GM12878 (cell line): ENCODE measurements at regions not wholly inside any gene's neighbourhood (a gene's known extent, or its start where the extent isn't known, plus 50 kb on each side); places are given as distances from the start of the nearest gene placed in this dataset.

Experiments
- ATAC-seq: fragments of 200-7000 bp; cut with Tn5 transposase; 3 replicates; pipeline ENCODE4 v1.9.1; 2020; ENCODE audit warnings: mild to moderate bottlenecking, moderate library complexity
- BruUV-seq: library from RNA; stranded (reverse); fragments of 400-500 nt; replicated peaks from 2 replicates; lab custom pipeline; 2021; lab: Mats Ljungman, UMichigan
- CTCF ChIA-PET: fragments of 300-600 bp; sonication (Branson Sonifier 250); formaldehyde crosslinking; extraction: SDS; loops from one replicate; lab custom pipeline; 2021; ENCODE audit warnings: inconsistent platforms; lab: Yijun Ruan, JAX
- POLR2A ChIA-PET: fragments of 350-600 bp; formaldehyde crosslinking; extraction: SDS; loops from one replicate; lab custom pipeline; 2021; ENCODE audit warnings: inconsistent platforms; lab: Charles Lee
- RAD21 ChIA-PET: fragments of 300-600 bp; sonication (Branson Sonifier 250); formaldehyde crosslinking; loops from one replicate; lab custom pipeline; 2023; ENCODE audit warnings: antibody characterized with exemption; ENCODE audit not compliant: unreplicated experiment; lab: Charles Lee
- SMC1A ChIA-PET: fragments of 300-600 bp; sonication (Branson Sonifier 250); formaldehyde crosslinking; loops from one replicate; lab custom pipeline; 2023; ENCODE audit not compliant: unreplicated experiment, uncharacterized antibody; lab: Charles Lee
- DNase-seq: peaks from one replicate; pipeline ENCODE4 v3.0.0-alpha.2; 2011; ENCODE audit warnings: low read depth, low spot score
- FAIRE-seq: peaks from 3 replicates; lab custom pipeline; 2011; peaks lifted over from hg19 to GRCh38; lab: Jason Lieb, UNC
- H2AFZ ChIP-seq: 2 replicates; pipeline ENCODE4 v1.6.0; 2011; ENCODE audit warnings: low read depth, low read length, control low read depth; ENCODE audit not compliant: control insufficient read depth
- H3K27ac ChIP-seq: 2 replicates; pipeline ENCODE4 v1.5.1; 2011; ENCODE audit warnings: control low read depth; ENCODE audit not compliant: control insufficient read depth, insufficient read depth
- H3K27me3 ChIP-seq, 2 experiments: replicated peaks in 1 of 2; 2 replicates each; pipeline versions ENCODE4 v1.6.0 to v1.6.1; 2011; ENCODE audit warnings: low read length in 1 of 2; ENCODE audit not compliant: control insufficient read depth in 2 of 2, insufficient read depth in 2 of 2
- H3K36me3 ChIP-seq, 2 experiments: 2 replicates each; pipeline ENCODE4 v1.5.1; 2011; ENCODE audit warnings: low read length in 1 of 2; ENCODE audit not compliant: control insufficient read depth in 2 of 2, insufficient read depth in 2 of 2
- H3K4me1 ChIP-seq: 2 replicates; pipeline ENCODE4 v1.6.1; 2011; ENCODE audit warnings: mild to moderate bottlenecking, low read length, moderate library complexity, mixed read lengths; ENCODE audit not compliant: control insufficient read depth, insufficient read depth
- H3K4me2 ChIP-seq: 2 replicates; pipeline ENCODE4 v1.6.0; 2011; ENCODE audit warnings: control low read depth; ENCODE audit not compliant: control insufficient read depth, insufficient read depth
- H3K4me3 ChIP-seq: fragments of 200-600 bp; sonication (generic); 2 replicates; pipeline ENCODE4 v1.5.1; 2016
- H3K79me2 ChIP-seq: 2 replicates; pipeline ENCODE4 v1.6.0; 2011; ENCODE audit warnings: low read length; ENCODE audit not compliant: control insufficient read depth, insufficient read depth
- H3K9ac ChIP-seq: 2 replicates; pipeline ENCODE4 v1.8.0; 2011; ENCODE audit warnings: low read length, control low read depth, mixed read lengths; ENCODE audit not compliant: control insufficient read depth, insufficient read depth
- H3K9me3 ChIP-seq: replicated peaks from 3 replicates; pipeline ENCODE4 v1.5.1; 2011; ENCODE audit warnings: mild to moderate bottlenecking, low read length; ENCODE audit not compliant: control insufficient read depth, insufficient read depth
- H4K20me1 ChIP-seq: 2 replicates; pipeline ENCODE4 v1.6.0; 2011; ENCODE audit not compliant: control insufficient read depth, insufficient read depth
- EZH2 ChIP-seq: IDR thresholded peaks from 2 replicates; pipeline ENCODE4 v1.6.1; 2012; ENCODE audit warnings: low read depth, mild to moderate bottlenecking, control low read depth, inconsistent platforms, low read length, borderline replicate concordance; ENCODE audit not compliant: control insufficient read depth
- FOS ChIP-seq: IDR thresholded peaks from 3 replicates; pipeline ENCODE4 v1.6.1; 2011; ENCODE audit warnings: borderline replicate concordance; ENCODE audit not compliant: insufficient read length; ENCODE audit errors: extremely low read depth
- KAT2A ChIP-seq: conservative IDR thresholded peaks from 2 replicates; pipeline ENCODE4 v1.6.1; 2011; ENCODE audit warnings: low read depth, low read length; ENCODE audit not compliant: control insufficient read depth
- POLR2AphosphoS2 ChIP-seq: IDR thresholded peaks from 2 replicates; pipeline ENCODE4 v1.6.1; 2011; ENCODE audit warnings: low read depth, mild to moderate bottlenecking, low read length, improper control_type of control experiment, moderate library complexity
- SIX5 ChIP-seq: IDR thresholded peaks from 2 replicates; pipeline ENCODE4 v1.6.1; 2011; ENCODE audit warnings: mild to moderate bottlenecking, low read depth, low read length, moderate library complexity; ENCODE audit not compliant: severe bottlenecking
- SP1 ChIP-seq: IDR thresholded peaks from one replicate; pipeline ENCODE4 v1.6.1; 2011; ENCODE audit warnings: low read depth, low read length
- ZNF384 ChIP-seq: IDR thresholded peaks from 2 replicates; pipeline ENCODE4 v1.6.1; 2012; ENCODE audit warnings: low read depth, mild to moderate bottlenecking, low read length, improper control_type of control experiment, borderline replicate concordance
- WGBS: methylation state at CpG from one replicate; pipeline ENCODE4 v1.1.6; 2016; ENCODE audit warnings: low lambda C conversion rate; ENCODE audit not compliant: insufficient replicate concordance, insufficient coverage; ENCODE audit errors: missing lambda C conversion rate; 5-methylcytosine and 5-hydroxymethylcytosine counted together
- in situ Hi-C: fragments of 300-500 bp; cut with MboI; formaldehyde crosslinking; loops from 9 replicates; pipeline ENCODE4 v1.14.3; 2018; ENCODE audit warnings: mixed read lengths
- intact Hi-C: fragments of 100-400 bp; cut with micrococcal nuclease; formaldehyde crosslinking; loops from one replicate; pipeline ENCODE4 v1.14.2; 2022; ENCODE audit not compliant: unreplicated experiment
- TF ChIP-seq, protein P1 (sequence below): IDR thresholded peaks from 2 replicates; pipeline ENCODE4 v1.6.1; 2012; ENCODE audit warnings: low read depth, low read length, improper control_type of control experiment
- TF ChIP-seq, protein P2 (sequence below): IDR thresholded peaks from 2 replicates; pipeline ENCODE4 v1.6.1; 2012; ENCODE audit warnings: low read depth, low read length, improper control_type of control experiment
- TF ChIP-seq, protein P3 (sequence below): fragments of 450-650 bp; IDR thresholded peaks from 2 replicates; pipeline ENCODE4 v1.6.1; 2017; ENCODE audit warnings: mild to moderate bottlenecking
- TF ChIP-seq, protein P4 (sequence below): fragments of 450-650 bp; IDR thresholded peaks from 2 replicates; pipeline ENCODE4 v1.6.1; 2018; ENCODE audit warnings: mild to moderate bottlenecking, low read depth, moderate library complexity; ENCODE audit not compliant: partially characterized antibody
- TF ChIP-seq, protein P5 (sequence below): IDR thresholded peaks from 2 replicates; pipeline ENCODE4 v1.6.1; 2011; ENCODE audit warnings: low read depth, low read length, improper control_type of control experiment, borderline replicate concordance

DNA sequence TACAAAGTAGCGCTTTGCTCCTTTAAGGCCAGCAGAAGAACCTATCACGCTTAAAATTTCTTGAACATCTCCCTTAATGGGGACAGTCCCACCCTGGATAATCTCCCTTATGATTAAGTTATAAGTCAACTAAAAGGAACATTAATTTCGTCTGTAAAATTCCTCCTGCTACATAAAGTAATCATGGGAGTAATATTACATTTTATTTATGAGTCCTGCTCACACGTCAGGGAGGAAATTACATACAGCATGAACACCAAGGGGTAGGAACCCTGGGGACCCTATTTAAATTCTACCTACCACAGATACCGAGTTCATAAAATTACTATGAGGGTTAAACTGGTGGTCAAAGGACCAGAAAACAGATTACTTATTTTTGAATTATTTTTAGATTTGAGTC, 926.6 kb upstream of the MBL2 start:
- H3K4me3 ChIP-seq = no peak overlapping the region
- no peak for DNase-seq
- no peaks in the 10 kb centered on the region for H3K27me3 ChIP-seq
- ChIA-PET SMC1A (no interaction called here), RAD21 (no interaction called here), POLR2A (no interaction called here), CTCF (no interaction called here)
- no peak overlapping the region for H3K9ac ChIP-seq
- H3K4me1 ChIP-seq = no peaks in the 10 kb centered on the region
- H3K36me3 ChIP-seq = no peaks in the 10 kb centered on the region
- TF ChIP-seq, protein P1, sequence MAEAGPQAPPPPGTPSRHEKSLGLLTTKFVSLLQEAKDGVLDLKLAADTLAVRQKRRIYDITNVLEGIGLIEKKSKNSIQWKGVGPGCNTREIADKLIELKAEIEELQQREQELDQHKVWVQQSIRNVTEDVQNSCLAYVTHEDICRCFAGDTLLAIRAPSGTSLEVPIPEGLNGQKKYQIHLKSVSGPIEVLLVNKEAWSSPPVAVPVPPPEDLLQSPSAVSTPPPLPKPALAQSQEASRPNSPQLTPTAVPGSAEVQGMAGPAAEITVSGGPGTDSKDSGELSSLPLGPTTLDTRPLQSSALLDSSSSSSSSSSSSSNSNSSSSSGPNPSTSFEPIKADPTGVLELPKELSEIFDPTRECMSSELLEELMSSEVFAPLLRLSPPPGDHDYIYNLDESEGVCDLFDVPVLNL = no peak
- no peak for TF ChIP-seq POLR2AphosphoS2
- TF ChIP-seq, protein P2, sequence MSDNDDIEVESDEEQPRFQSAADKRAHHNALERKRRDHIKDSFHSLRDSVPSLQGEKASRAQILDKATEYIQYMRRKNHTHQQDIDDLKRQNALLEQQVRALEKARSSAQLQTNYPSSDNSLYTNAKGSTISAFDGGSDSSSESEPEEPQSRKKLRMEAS = no peak
- TF ChIP-seq ZNF384 = no peak
- TF ChIP-seq FOS = no peak
- no peak for TF ChIP-seq KAT2A
- no peak for TF ChIP-seq SP1
- TF ChIP-seq, protein P3, sequence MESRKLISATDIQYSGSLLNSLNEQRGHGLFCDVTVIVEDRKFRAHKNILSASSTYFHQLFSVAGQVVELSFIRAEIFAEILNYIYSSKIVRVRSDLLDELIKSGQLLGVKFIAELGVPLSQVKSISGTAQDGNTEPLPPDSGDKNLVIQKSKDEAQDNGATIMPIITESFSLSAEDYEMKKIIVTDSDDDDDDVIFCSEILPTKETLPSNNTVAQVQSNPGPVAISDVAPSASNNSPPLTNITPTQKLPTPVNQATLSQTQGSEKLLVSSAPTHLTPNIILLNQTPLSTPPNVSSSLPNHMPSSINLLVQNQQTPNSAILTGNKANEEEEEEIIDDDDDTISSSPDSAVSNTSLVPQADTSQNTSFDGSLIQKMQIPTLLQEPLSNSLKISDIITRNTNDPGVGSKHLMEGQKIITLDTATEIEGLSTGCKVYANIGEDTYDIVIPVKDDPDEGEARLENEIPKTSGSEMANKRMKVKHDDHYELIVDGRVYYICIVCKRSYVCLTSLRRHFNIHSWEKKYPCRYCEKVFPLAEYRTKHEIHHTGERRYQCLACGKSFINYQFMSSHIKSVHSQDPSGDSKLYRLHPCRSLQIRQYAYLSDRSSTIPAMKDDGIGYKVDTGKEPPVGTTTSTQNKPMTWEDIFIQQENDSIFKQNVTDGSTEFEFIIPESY = no peak
- TF ChIP-seq, protein P4, sequence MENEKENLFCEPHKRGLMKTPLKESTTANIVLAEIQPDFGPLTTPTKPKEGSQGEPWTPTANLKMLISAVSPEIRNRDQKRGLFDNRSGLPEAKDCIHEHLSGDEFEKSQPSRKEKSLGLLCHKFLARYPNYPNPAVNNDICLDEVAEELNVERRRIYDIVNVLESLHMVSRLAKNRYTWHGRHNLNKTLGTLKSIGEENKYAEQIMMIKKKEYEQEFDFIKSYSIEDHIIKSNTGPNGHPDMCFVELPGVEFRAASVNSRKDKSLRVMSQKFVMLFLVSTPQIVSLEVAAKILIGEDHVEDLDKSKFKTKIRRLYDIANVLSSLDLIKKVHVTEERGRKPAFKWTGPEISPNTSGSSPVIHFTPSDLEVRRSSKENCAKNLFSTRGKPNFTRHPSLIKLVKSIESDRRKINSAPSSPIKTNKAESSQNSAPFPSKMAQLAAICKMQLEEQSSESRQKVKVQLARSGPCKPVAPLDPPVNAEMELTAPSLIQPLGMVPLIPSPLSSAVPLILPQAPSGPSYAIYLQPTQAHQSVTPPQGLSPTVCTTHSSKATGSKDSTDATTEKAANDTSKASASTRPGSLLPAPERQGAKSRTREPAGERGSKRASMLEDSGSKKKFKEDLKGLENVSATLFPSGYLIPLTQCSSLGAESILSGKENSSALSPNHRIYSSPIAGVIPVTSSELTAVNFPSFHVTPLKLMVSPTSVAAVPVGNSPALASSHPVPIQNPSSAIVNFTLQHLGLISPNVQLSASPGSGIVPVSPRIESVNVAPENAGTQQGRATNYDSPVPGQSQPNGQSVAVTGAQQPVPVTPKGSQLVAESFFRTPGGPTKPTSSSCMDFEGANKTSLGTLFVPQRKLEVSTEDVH = no peak
- no peak for TF ChIP-seq SIX5
- TF ChIP-seq, protein P5, sequence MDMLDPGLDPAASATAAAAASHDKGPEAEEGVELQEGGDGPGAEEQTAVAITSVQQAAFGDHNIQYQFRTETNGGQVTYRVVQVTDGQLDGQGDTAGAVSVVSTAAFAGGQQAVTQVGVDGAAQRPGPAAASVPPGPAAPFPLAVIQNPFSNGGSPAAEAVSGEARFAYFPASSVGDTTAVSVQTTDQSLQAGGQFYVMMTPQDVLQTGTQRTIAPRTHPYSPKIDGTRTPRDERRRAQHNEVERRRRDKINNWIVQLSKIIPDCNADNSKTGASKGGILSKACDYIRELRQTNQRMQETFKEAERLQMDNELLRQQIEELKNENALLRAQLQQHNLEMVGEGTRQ = no peak
- no peak for TF ChIP-seq EZH2
- ATAC-seq = no peak
- intact Hi-C loops = no loop called here
- no peak overlapping the region for H3K27ac ChIP-seq
- H3K9me3 ChIP-seq = no peaks in the 10 kb centered on the region
- no peaks in the 10 kb centered on the region for H3K79me2 ChIP-seq
- FAIRE-seq = no peak
- no peaks in the 10 kb centered on the region for H4K20me1 ChIP-seq
- no TSS peak for BruUV-seq
- in situ Hi-C loops = no loop called here
- WGBS = 21% methylated on average over 5 of the region's 5 CpGs
- H3K4me2 ChIP-seq = no peak overlapping the region
- H2AFZ ChIP-seq = no peak overlapping the region
